GM12878 (cell line): ENCODE measurements at regions not wholly inside any gene's neighbourhood (a gene's known extent, or its start where the extent isn't known, plus 50 kb on each side); places are given as distances from the start of the nearest gene placed in this dataset.

Experiments used
- ATAC-seq: fragments of 200-7000 bp; cut with Tn5 transposase; 3 replicates; pipeline ENCODE4 v1.9.1; 2020; ENCODE audit warnings: mild to moderate bottlenecking, moderate library complexity
- BruUV-seq: library from RNA; stranded (reverse); fragments of 400-500 nt; replicated peaks from 2 replicates; lab custom pipeline; 2021; lab: Mats Ljungman, UMichigan
- CTCF ChIA-PET: fragments of 300-600 bp; sonication (Branson Sonifier 250); formaldehyde crosslinking; extraction: SDS; loops from one replicate; lab custom pipeline; 2021; ENCODE audit warnings: inconsistent platforms; lab: Yijun Ruan, JAX
- POLR2A ChIA-PET: fragments of 350-600 bp; formaldehyde crosslinking; extraction: SDS; loops from one replicate; lab custom pipeline; 2021; ENCODE audit warnings: inconsistent platforms; lab: Charles Lee
- RAD21 ChIA-PET: fragments of 300-600 bp; sonication (Branson Sonifier 250); formaldehyde crosslinking; loops from one replicate; lab custom pipeline; 2023; ENCODE audit warnings: antibody characterized with exemption; ENCODE audit not compliant: unreplicated experiment; lab: Charles Lee
- SMC1A ChIA-PET: fragments of 300-600 bp; sonication (Branson Sonifier 250); formaldehyde crosslinking; loops from one replicate; lab custom pipeline; 2023; ENCODE audit not compliant: unreplicated experiment, uncharacterized antibody; lab: Charles Lee
- DNase-seq: peaks from one replicate; pipeline ENCODE4 v3.0.0-alpha.2; 2011; ENCODE audit warnings: low read depth, low spot score
- FAIRE-seq: peaks from 3 replicates; lab custom pipeline; 2011; peaks lifted over from hg19 to GRCh38; lab: Jason Lieb, UNC
- H2AFZ ChIP-seq: 2 replicates; pipeline ENCODE4 v1.6.0; 2011; ENCODE audit warnings: low read depth, low read length, control low read depth; ENCODE audit not compliant: control insufficient read depth
- H3K27ac ChIP-seq: 2 replicates; pipeline ENCODE4 v1.5.1; 2011; ENCODE audit warnings: control low read depth; ENCODE audit not compliant: control insufficient read depth, insufficient read depth
- H3K27me3 ChIP-seq, 2 experiments: replicated peaks in 1 of 2; 2 replicates each; pipeline versions ENCODE4 v1.6.0 to v1.6.1; 2011; ENCODE audit warnings: low read length in 1 of 2; ENCODE audit not compliant: control insufficient read depth in 2 of 2, insufficient read depth in 2 of 2
- H3K36me3 ChIP-seq, 2 experiments: 2 replicates each; pipeline ENCODE4 v1.5.1; 2011; ENCODE audit warnings: low read length in 1 of 2; ENCODE audit not compliant: control insufficient read depth in 2 of 2, insufficient read depth in 2 of 2
- H3K4me1 ChIP-seq: 2 replicates; pipeline ENCODE4 v1.6.1; 2011; ENCODE audit warnings: mild to moderate bottlenecking, low read length, moderate library complexity, mixed read lengths; ENCODE audit not compliant: control insufficient read depth, insufficient read depth
- H3K4me2 ChIP-seq: 2 replicates; pipeline ENCODE4 v1.6.0; 2011; ENCODE audit warnings: control low read depth; ENCODE audit not compliant: control insufficient read depth, insufficient read depth
- H3K4me3 ChIP-seq: fragments of 200-600 bp; sonication (generic); 2 replicates; pipeline ENCODE4 v1.5.1; 2016
- H3K79me2 ChIP-seq: 2 replicates; pipeline ENCODE4 v1.6.0; 2011; ENCODE audit warnings: low read length; ENCODE audit not compliant: control insufficient read depth, insufficient read depth
- H3K9ac ChIP-seq: 2 replicates; pipeline ENCODE4 v1.8.0; 2011; ENCODE audit warnings: low read length, control low read depth, mixed read lengths; ENCODE audit not compliant: control insufficient read depth, insufficient read depth
- H3K9me3 ChIP-seq: replicated peaks from 3 replicates; pipeline ENCODE4 v1.5.1; 2011; ENCODE audit warnings: mild to moderate bottlenecking, low read length; ENCODE audit not compliant: control insufficient read depth, insufficient read depth
- H4K20me1 ChIP-seq: 2 replicates; pipeline ENCODE4 v1.6.0; 2011; ENCODE audit not compliant: control insufficient read depth, insufficient read depth
- ATF3 ChIP-seq: IDR thresholded peaks from 2 replicates; pipeline ENCODE4 v1.6.1; 2011; ENCODE audit warnings: low read depth, mild to moderate bottlenecking, low read length, moderate library complexity, borderline replicate concordance; ENCODE audit errors: extremely low read depth
- ATF7 ChIP-seq: fragments of 450-650 bp; IDR thresholded peaks from 2 replicates; pipeline ENCODE4 v1.6.1; 2016; ENCODE audit warnings: low read depth, mild to moderate bottlenecking
- BCLAF1 ChIP-seq: fragments of 450-650 bp; IDR thresholded peaks from 2 replicates; pipeline ENCODE4 v1.6.1; 2017; ENCODE audit warnings: antibody characterized with exemption, mild to moderate bottlenecking, moderate library complexity
- E4F1 ChIP-seq: fragments of 450-650 bp; IDR thresholded peaks from 2 replicates; pipeline ENCODE4 v1.6.1; 2018; ENCODE audit warnings: borderline replicate concordance, mild to moderate bottlenecking; ENCODE audit not compliant: partially characterized antibody
- EED ChIP-seq: sonication (generic); IDR thresholded peaks from 2 replicates; pipeline ENCODE4 v1.6.1; 2016; ENCODE audit warnings: antibody characterized with exemption, low read depth
- EP300 ChIP-seq, 2 experiments: fragments of 150-350 bp in 1 of 2; IDR thresholded peaks; 2 replicates each; pipeline ENCODE4 v1.6.1; 2011 to 2012; ENCODE audit warnings: low read depth in 2 of 2, low read length in 2 of 2, borderline replicate concordance in 1 of 2, improper control_type of control experiment in 1 of 2, inconsistent platforms in 1 of 2; ENCODE audit not compliant: control insufficient read depth in 1 of 2
- FOXM1 ChIP-seq: IDR thresholded peaks from 2 replicates; pipeline ENCODE4 v1.6.1; 2012; ENCODE audit warnings: low read depth, mild to moderate bottlenecking, inconsistent platforms, low read length, moderate library complexity
- GABPA ChIP-seq: IDR thresholded peaks from 2 replicates; pipeline ENCODE4 v1.6.1; 2014; ENCODE audit warnings: antibody characterized with exemption, low read depth, mild to moderate bottlenecking, inconsistent platforms
- KDM1A ChIP-seq: fragments of 200-600 bp; sonication (generic); IDR thresholded peaks from 2 replicates; pipeline ENCODE4 v1.6.1; 2016; ENCODE audit warnings: borderline replicate concordance
- MAX ChIP-seq: IDR thresholded peaks from 2 replicates; pipeline ENCODE4 v1.6.1; 2012; ENCODE audit warnings: low read depth, low read length, improper control_type of control experiment
- PAX5 ChIP-seq: IDR thresholded peaks from 2 replicates; pipeline ENCODE4 v1.6.1; 2011; ENCODE audit warnings: low read depth, low read length, borderline replicate concordance
- RAD51 ChIP-seq: fragments of 450-650 bp; IDR thresholded peaks from 2 replicates; pipeline ENCODE4 v1.6.1; 2016; ENCODE audit warnings: moderate library complexity, mild to moderate bottlenecking, inconsistent platforms
- TBL1XR1 ChIP-seq: IDR thresholded peaks from 2 replicates; pipeline ENCODE4 v1.6.1; 2012; ENCODE audit warnings: low read depth, low read length, improper control_type of control experiment
- USF1 ChIP-seq: IDR thresholded peaks from 2 replicates; pipeline ENCODE4 v1.6.1; 2011; ENCODE audit warnings: borderline replicate concordance, low read depth, mild to moderate bottlenecking, moderate library complexity, mixed read lengths, low read length; ENCODE audit not compliant: insufficient read depth; ENCODE audit errors: extremely low read length
- USF2 ChIP-seq: IDR thresholded peaks from 2 replicates; pipeline ENCODE4 v1.6.1; 2011; ENCODE audit warnings: low read depth, low read length, improper control_type of control experiment, borderline replicate concordance
- WRNIP1 ChIP-seq: IDR thresholded peaks from 2 replicates; pipeline ENCODE4 v1.6.1; 2011; ENCODE audit warnings: low read depth, low read length, improper control_type of control experiment, borderline replicate concordance
- YBX1 ChIP-seq: fragments of 450-650 bp; IDR thresholded peaks from 2 replicates; pipeline ENCODE4 v1.6.1; 2016; ENCODE audit warnings: antibody characterized with exemption
- WGBS: methylation state at CpG from one replicate; pipeline ENCODE4 v1.1.6; 2016; ENCODE audit warnings: low lambda C conversion rate; ENCODE audit not compliant: insufficient replicate concordance, insufficient coverage; ENCODE audit errors: missing lambda C conversion rate; 5-methylcytosine and 5-hydroxymethylcytosine counted together
- in situ Hi-C: fragments of 300-500 bp; cut with MboI; formaldehyde crosslinking; loops from 9 replicates; pipeline ENCODE4 v1.14.3; 2018; ENCODE audit warnings: mixed read lengths
- intact Hi-C: fragments of 100-400 bp; cut with micrococcal nuclease; formaldehyde crosslinking; loops from one replicate; pipeline ENCODE4 v1.14.2; 2022; ENCODE audit not compliant: unreplicated experiment

GRCh38 chr18:70641156-70641775, 352.4 kb downstream of the SOCS6 start:
- no TSS peak for BruUV-seq
- CTCF ChIA-PET: no interaction called here
- in situ Hi-C loops (no loop called here), intact Hi-C loops (no loop called here)
- SMC1A ChIA-PET: no interaction called here
- no peak for DNase-seq
- ATAC-seq: no peak
- H3K27ac ChIP-seq: no peak overlapping the region
- FAIRE-seq: no peak
- H4K20me1 ChIP-seq: no peaks in the 10 kb centered on the region
- no peak overlapping the region for H3K4me3 ChIP-seq
- H3K27me3 ChIP-seq: no peaks in the 10 kb centered on the region
- no peak overlapping the region for H3K9ac ChIP-seq
- no peaks in the 10 kb centered on the region; a peak in 1 of 4 replicates for H3K36me3 ChIP-seq
- H3K4me1 ChIP-seq: no peaks in the 10 kb centered on the region
- no peak overlapping the region for H2AFZ ChIP-seq
- RAD21 ChIA-PET: no interaction called here
- H3K9me3 ChIP-seq: no peaks in the 10 kb centered on the region
- 9% methylated on average over 6 of the region's 6 CpGs for WGBS
- H3K4me2 ChIP-seq: no peak overlapping the region
- POLR2A ChIA-PET: no interaction called here
- H3K79me2 ChIP-seq: no peaks in the 10 kb centered on the region
- TF ChIP-seq MAX (no peak), PAX5 (no peak), ATF3 (no peak), E4F1 (no peak), TBL1XR1 (no peak), GABPA (no peak), BCLAF1 (no peak), USF1 (no peak), EP300 (IDR thresholded peaks at IDR 0.05; ENCODE audit: borderline replicate concordance in 1 of 2, control insufficient read depth in 1 of 2, low read depth in 2 of 2, low read length in 2 of 2) (no peak), WRNIP1 (no peak), KDM1A (no peak), RAD51 (no peak), YBX1 (no peak), ATF7 (no peak), FOXM1 (no peak), USF2 (no peak), EED (no peak)
